ENCODE measurements at regions not wholly inside any gene's neighbourhood (a gene's known extent, or its start where the extent isn't known, plus 50 kb on each side); places are given as distances from the start of the nearest gene placed in this dataset.

DNA sequence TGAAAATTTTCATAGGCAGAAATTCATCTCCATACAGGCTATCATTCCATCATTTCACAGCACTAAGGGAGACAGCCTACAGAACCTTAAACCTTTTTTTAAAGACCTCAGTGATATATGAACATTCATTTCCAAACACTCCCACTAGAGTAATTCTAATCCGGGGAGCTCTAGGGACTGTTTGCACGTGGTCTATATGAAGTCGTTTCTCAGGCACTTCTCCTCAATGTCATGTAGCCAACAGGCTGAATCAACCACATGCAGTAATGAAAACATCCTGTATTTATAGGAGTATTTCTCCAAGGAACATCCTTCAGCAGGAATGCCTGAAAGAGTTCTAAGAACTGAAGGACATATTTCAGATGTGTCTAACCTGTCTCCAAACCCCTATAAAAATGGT lies 97.3 kb upstream of the CREB1 start:
- FAIRE-seq, result no peak
- intact Hi-C loops (cut with micrococcal nuclease) (no loop called here), in situ Hi-C loops (cut with MboI) (no loop called here)
- Histone ChIP-seq H3K9me1 (ENCODE audit: control insufficient read depth, insufficient read depth, low read length) (no peaks in the 10 kb centered on the region), H3K27ac (ENCODE audit: extremely low read depth, low read depth, low read length) (no peak overlapping the region), H2AFZ (ENCODE audit: low read depth, low read length) (peak overlapping the region; percentile 64), H4K20me1 (replicated peaks; ENCODE audit: control insufficient read depth, insufficient read depth, low read length) (no peaks in the 10 kb centered on the region), H3K36me3 (ENCODE audit: control insufficient read depth, insufficient read depth, low read length) (no peaks in the 10 kb centered on the region), H3K9ac (ENCODE audit: insufficient read depth in 1 of 2, low read depth in 2 of 2, low read length in 2 of 2) (no peak overlapping the region), H3K4me1 (replicated peaks in 1 of 2; ENCODE audit: control insufficient read depth in 2 of 2, insufficient read depth in 2 of 2, low read length in 2 of 2) (no peaks in the 10 kb centered on the region), H3K9me3 (replicated peaks; ENCODE audit: control insufficient read depth, insufficient read depth, low read depth, low read length) (no peaks in the 10 kb centered on the region), H3K4me3 (no peak overlapping the region), H3K79me2 (ENCODE audit: control insufficient read depth, insufficient read depth, low read length) (no peaks in the 10 kb centered on the region), H3K27me3 (ENCODE audit: control insufficient read depth in 2 of 2, insufficient read depth in 2 of 2, low read length in 2 of 2) (no peaks in the 10 kb centered on the region), H3K4me2 (ENCODE audit: insufficient read depth, low read length) (no peak overlapping the region)
- no peak for DNase-seq (ENCODE audit: extremely low read depth in 1 of 4, low spot score in 3 of 4)
- ChIA-PET CTCF (ENCODE audit: low intra/inter-chr PET ratio) (no interaction called here), POLR2A (no interaction called here)
- TF ChIP-seq TCF3 (CRISPR knock-in tag; IDR thresholded peaks at IDR 0.05) (no peak), TOE1 (IDR thresholded peaks at IDR 0.05; ENCODE audit: borderline replicate concordance) (no peak), TOE1 (CRISPR knock-in tag; IDR thresholded peaks at IDR 0.05; ENCODE audit: borderline replicate concordance, low read depth) (no peak), CBX2 (IDR thresholded peaks at IDR 0.05; ENCODE audit: insufficient read depth, low read length, poor library complexity, severe bottlenecking) (no peak), THRB (CRISPR knock-in tag; conservative IDR thresholded peaks at IDR 0.05) (no peak), MYBL2 (IDR thresholded peaks at IDR 0.05; ENCODE audit: low read depth) (no peak), MYBL2 (CRISPR knock-in tag; IDR thresholded peaks at IDR 0.05; ENCODE audit: borderline replicate concordance) (no peak), SUPT5H (IDR thresholded peaks at IDR 0.05) (no peak), HMG20B (CRISPR knock-in tag; IDR thresholded peaks at IDR 0.05) (no peak), E2F3 (CRISPR knock-in tag; IDR thresholded peaks at IDR 0.05) (no peak), TAF9B (IDR thresholded peaks at IDR 0.05; ENCODE audit: partially characterized antibody) (no peak), RHOXF2B (CRISPR knock-in tag; conservative IDR thresholded peaks at IDR 0.05) (no peak), NFXL1 (CRISPR knock-in tag; IDR thresholded peaks at IDR 0.05) (no peak), PCBP2 (IDR thresholded peaks at IDR 0.05; ENCODE audit: low read depth, low read length, poor library complexity, severe bottlenecking) (no peak), ZNF75A (CRISPR knock-in tag; IDR thresholded peaks at IDR 0.05) (no peak), ZNF212 (CRISPR knock-in tag; IDR thresholded peaks at IDR 0.05) (no peak), ID3 (CRISPR knock-in tag; IDR thresholded peaks at IDR 0.05) (no peak), ID3 (tag; IDR thresholded peaks at IDR 0.05) (no peak), MTA1 (IDR thresholded peaks at IDR 0.05; ENCODE audit: borderline replicate concordance) (no peak), BHLHE40 (IDR thresholded peaks at IDR 0.05; ENCODE audit: low read length) (no peak), ZC3H4 (CRISPR knock-in tag; IDR thresholded peaks at IDR 0.05; ENCODE audit: borderline replicate concordance) (no peak)
- TF ChIP-seq, protein P1, sequence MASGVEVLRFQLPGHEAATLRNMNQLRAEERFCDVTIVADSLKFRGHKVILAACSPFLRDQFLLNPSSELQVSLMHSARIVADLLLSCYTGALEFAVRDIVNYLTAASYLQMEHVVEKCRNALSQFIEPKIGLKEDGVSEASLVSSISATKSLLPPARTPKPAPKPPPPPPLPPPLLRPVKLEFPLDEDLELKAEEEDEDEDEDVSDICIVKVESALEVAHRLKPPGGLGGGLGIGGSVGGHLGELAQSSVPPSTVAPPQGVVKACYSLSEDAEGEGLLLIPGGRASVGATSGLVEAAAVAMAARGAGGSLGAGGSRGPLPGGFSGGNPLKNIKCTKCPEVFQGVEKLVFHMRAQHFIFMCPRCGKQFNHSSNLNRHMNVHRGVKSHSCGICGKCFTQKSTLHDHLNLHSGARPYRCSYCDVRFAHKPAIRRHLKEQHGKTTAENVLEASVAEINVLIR (CRISPR knock-in tag; IDR thresholded peaks at IDR 0.05), result no peak
- WGBS (ENCODE audit: insufficient coverage, low coverage, missing lambda C conversion rate), result 36% methylated on average over 3 of the region's 3 CpGs
- no peak; the same call in 2 of the 3 replicates for ATAC-seq
- no TSS peak for BruUV-seq (replicated peaks)

Measured in K562 (cell line).